Hepatocyte (in vitro differentiated cells): ENCODE measurements at regions not wholly inside any gene's neighbourhood (a gene's known extent, or its start where the extent isn't known, plus 50 kb on each side); places are given as distances from the start of the nearest gene placed in this dataset.

Source experiments
- DNase-seq: peaks from one replicate; pipeline ENCODE4 v3.0.0-alpha.2; 2016; ENCODE audit warnings: low spot score
- H2AFZ ChIP-seq: fragments of 200-600 bp; sonication (generic); 2 replicates; pipeline ENCODE4 v1.6.0; 2016; ENCODE audit warnings: antibody characterized with exemption, mild to moderate bottlenecking
- H3K27ac ChIP-seq: fragments of 200-600 bp; sonication (generic); 2 replicates; pipeline ENCODE4 v1.5.1; 2016; ENCODE audit warnings: mild to moderate bottlenecking
- H3K27me3 ChIP-seq: fragments of 200-600 bp; sonication (generic); 2 replicates; pipeline ENCODE4 v1.6.1; 2016
- H3K36me3 ChIP-seq: fragments of 200-600 bp; sonication (generic); replicated peaks from 2 replicates; pipeline ENCODE4 v1.5.1; 2016; ENCODE audit warnings: low read depth; ENCODE audit not compliant: insufficient read depth
- H3K4me1 ChIP-seq: fragments of 200-600 bp; sonication (generic); 2 replicates; pipeline ENCODE4 v1.5.1; 2016; ENCODE audit warnings: mild to moderate bottlenecking, moderate library complexity; ENCODE audit not compliant: insufficient read depth
- H3K4me2 ChIP-seq: fragments of 200-600 bp; sonication (generic); 2 replicates; pipeline ENCODE4 v1.6.0; 2016
- H3K4me3 ChIP-seq: fragments of 200-600 bp; sonication (generic); 2 replicates; pipeline ENCODE4 v1.5.1; 2016; ENCODE audit warnings: mild to moderate bottlenecking
- H3K79me2 ChIP-seq: fragments of 200-600 bp; sonication (generic); 2 replicates; pipeline ENCODE4 v1.6.0; 2017; ENCODE audit warnings: mild to moderate bottlenecking
- H3K9me2 ChIP-seq: fragments of 200-600 bp; sonication (generic); replicated peaks from 2 replicates; pipeline ENCODE4 v1.6.0; 2017; ENCODE audit warnings: mild to moderate bottlenecking; ENCODE audit not compliant: insufficient read depth
- H3K9me3 ChIP-seq: fragments of 200-600 bp; sonication (generic); 2 replicates; pipeline ENCODE4 v1.5.1; 2016; ENCODE audit warnings: low read depth, mild to moderate bottlenecking
- H4K20me1 ChIP-seq: fragments of 200-600 bp; sonication (generic); 2 replicates; pipeline ENCODE4 v1.6.0; 2016; ENCODE audit warnings: mild to moderate bottlenecking; ENCODE audit not compliant: insufficient read depth, poor library complexity, severe bottlenecking
- EZH2 ChIP-seq: fragments of 200-600 bp; sonication (generic); IDR thresholded peaks from 2 replicates; pipeline ENCODE4 v1.6.1; 2016; ENCODE audit warnings: antibody characterized with exemption, mild to moderate bottlenecking, borderline replicate concordance
- EZH2phosphoT487 ChIP-seq: fragments of 200-600 bp; sonication (generic); IDR thresholded peaks from one replicate; pipeline ENCODE4 v1.6.1; 2018; ENCODE audit warnings: antibody characterized with exemption, mild to moderate bottlenecking, low read depth, moderate library complexity; ENCODE audit not compliant: unreplicated experiment, severe bottlenecking
- WGBS: methylation state at CpG from one replicate; pipeline ENCODE4 v1.1.6; 2016; ENCODE audit warnings: low lambda C conversion rate; ENCODE audit errors: missing lambda C conversion rate; 5-methylcytosine and 5-hydroxymethylcytosine counted together
- TF ChIP-seq, protein P1 (sequence below): fragments of 200-600 bp; sonication (generic); IDR thresholded peaks from 2 replicates; pipeline ENCODE4 v1.5.1; 2016; ENCODE audit warnings: antibody characterized with exemption, mild to moderate bottlenecking; ENCODE audit not compliant: poor library complexity

DNA sequence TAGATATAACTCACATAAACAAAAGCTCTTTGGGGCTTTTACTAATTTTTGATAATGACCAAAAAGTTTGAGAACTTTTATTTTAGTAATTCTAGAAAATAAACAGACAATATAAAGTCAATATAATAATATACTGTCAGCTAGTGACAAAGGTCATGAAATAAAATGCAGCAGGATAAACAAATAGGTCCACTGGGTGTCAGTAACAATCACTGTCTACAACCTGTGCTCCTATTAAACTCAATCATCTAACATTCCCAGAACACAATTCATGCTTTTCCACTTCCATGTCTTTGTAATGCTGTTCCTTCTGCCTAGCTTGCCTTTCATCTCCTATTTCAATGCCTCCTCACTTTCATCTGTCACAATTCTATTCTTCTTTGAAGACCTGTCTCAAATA is 186.1 kb downstream of the GIPC2 start:
- Histone ChIP-seq H4K20me1 (no peaks in the 10 kb centered on the region), H3K9me2 (no peaks in the 10 kb centered on the region), H3K4me3 (no peak overlapping the region), H3K79me2 (no peaks in the 10 kb centered on the region), H3K27me3 (no peaks in the 10 kb centered on the region), H3K27ac (no peak overlapping the region), H2AFZ (no peak overlapping the region), H3K4me1 (no peaks in the 10 kb centered on the region), H3K9me3 (no peaks in the 10 kb centered on the region), H3K4me2 (no peak overlapping the region), H3K36me3 (no peaks in the 10 kb centered on the region)
- DNase-seq, result no peak
- TF ChIP-seq EZH2phosphoT487, result no peak
- no peak for TF ChIP-seq EZH2
- TF ChIP-seq, protein P1, sequence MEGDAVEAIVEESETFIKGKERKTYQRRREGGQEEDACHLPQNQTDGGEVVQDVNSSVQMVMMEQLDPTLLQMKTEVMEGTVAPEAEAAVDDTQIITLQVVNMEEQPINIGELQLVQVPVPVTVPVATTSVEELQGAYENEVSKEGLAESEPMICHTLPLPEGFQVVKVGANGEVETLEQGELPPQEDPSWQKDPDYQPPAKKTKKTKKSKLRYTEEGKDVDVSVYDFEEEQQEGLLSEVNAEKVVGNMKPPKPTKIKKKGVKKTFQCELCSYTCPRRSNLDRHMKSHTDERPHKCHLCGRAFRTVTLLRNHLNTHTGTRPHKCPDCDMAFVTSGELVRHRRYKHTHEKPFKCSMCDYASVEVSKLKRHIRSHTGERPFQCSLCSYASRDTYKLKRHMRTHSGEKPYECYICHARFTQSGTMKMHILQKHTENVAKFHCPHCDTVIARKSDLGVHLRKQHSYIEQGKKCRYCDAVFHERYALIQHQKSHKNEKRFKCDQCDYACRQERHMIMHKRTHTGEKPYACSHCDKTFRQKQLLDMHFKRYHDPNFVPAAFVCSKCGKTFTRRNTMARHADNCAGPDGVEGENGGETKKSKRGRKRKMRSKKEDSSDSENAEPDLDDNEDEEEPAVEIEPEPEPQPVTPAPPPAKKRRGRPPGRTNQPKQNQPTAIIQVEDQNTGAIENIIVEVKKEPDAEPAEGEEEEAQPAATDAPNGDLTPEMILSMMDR, result no peak

DNA sequence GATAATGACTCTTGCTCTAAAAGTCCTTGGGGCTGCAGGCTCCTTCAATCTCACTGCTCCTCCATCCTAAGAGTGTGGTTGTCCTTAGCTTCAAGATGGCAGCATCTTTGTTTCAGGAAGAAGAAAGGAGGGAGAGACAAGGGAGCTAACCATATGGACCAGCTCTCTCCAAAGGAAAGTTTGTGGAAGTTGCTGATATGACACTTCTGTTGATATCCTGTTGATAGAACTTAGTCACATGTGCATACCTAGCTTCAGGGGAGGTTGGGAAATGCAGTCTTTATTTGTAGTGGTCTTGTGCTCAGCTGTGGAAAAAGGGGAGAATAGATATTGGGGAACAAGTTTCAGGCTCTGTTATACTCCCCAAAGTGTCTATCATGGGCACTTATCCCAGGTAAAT is 186.9 kb downstream of the GIPC2 start:
- H3K9me3 ChIP-seq, result no peaks in the 10 kb centered on the region
- H2AFZ ChIP-seq, result no peak overlapping the region
- H3K4me1 ChIP-seq, result no peaks in the 10 kb centered on the region
- H3K4me3 ChIP-seq, result no peak overlapping the region
- no peaks in the 10 kb centered on the region for H3K36me3 ChIP-seq
- TF ChIP-seq, protein P1, result no peak
- TF ChIP-seq EZH2, result no peak
- TF ChIP-seq EZH2phosphoT487, result no peak
- no peak overlapping the region for H3K27ac ChIP-seq
- H4K20me1 ChIP-seq, result no peaks in the 10 kb centered on the region
- H3K4me2 ChIP-seq, result no peak overlapping the region
- H3K9me2 ChIP-seq, result no peaks in the 10 kb centered on the region
- H3K27me3 ChIP-seq, result no peaks in the 10 kb centered on the region
- DNase-seq, result no peak
- no peaks in the 10 kb centered on the region for H3K79me2 ChIP-seq

DNA sequence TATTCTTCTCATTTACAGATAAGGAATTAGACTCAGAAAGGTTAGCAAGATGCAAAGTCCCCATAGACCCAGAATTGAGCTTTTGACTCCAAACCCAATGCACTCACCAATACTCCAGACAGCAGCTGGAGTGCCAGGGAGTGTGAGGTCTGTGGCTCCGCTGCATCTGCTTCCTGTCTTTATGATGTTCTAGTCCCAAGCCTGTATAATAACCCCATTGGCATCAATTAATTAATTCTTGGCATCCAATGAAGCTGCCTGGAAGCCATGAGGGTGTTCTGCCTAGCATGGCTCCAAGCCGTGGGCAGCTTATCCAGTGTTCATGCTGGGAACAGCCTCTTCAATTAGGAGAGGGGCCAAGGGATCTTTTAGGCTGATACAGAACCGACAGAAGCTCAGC is 188.7 kb downstream of the GIPC2 start:
- Histone ChIP-seq H3K4me1 (no peaks in the 10 kb centered on the region), H3K4me3 (no peak overlapping the region), H3K27ac (no peak overlapping the region), H3K4me2 (no peak overlapping the region), H2AFZ (no peak overlapping the region), H3K27me3 (no peaks in the 10 kb centered on the region), H3K36me3 (no peaks in the 10 kb centered on the region), H3K79me2 (no peaks in the 10 kb centered on the region), H3K9me3 (no peaks in the 10 kb centered on the region), H3K9me2 (no peaks in the 10 kb centered on the region), H4K20me1 (no peaks in the 10 kb centered on the region)
- no peak for TF ChIP-seq EZH2
- no peak for TF ChIP-seq EZH2phosphoT487
- TF ChIP-seq, protein P1, result no peak
- 50% methylated on average over 3 of the region's 3 CpGs for WGBS
- DNase-seq, result no peak

DNA sequence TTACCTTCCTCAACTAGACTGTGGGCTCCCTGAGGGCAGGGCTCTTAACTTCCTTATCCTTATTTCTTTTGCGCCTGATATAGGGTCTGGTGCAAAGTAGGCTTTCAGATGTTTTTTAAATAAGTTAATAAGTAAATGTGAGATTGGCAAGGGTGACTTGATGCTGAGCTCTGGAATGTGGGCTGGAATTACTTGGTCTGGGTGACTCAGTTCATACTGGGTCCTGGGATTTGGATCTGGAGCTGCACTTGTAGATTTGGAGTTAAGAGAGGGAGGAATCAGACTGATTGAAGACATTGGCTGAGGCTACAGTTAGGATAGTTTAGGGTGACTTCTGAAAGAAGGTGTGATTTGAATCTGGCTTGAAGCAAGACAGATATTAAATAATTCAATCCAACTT is 190.9 kb downstream of the GIPC2 start:
- Histone ChIP-seq H3K79me2 (no peaks in the 10 kb centered on the region), H4K20me1 (no peaks in the 10 kb centered on the region), H3K9me2 (no peaks in the 10 kb centered on the region), H3K4me1 (no peaks in the 10 kb centered on the region), H3K4me2 (no peak overlapping the region), H2AFZ (no peak overlapping the region), H3K27me3 (no peaks in the 10 kb centered on the region), H3K36me3 (no peaks in the 10 kb centered on the region), H3K27ac (no peak overlapping the region), H3K4me3 (no peak overlapping the region), H3K9me3 (no peaks in the 10 kb centered on the region)
- no peak for DNase-seq
- TF ChIP-seq, protein P1, result no peak
- TF ChIP-seq EZH2 (no peak), EZH2phosphoT487 (no peak)
- 100% methylated on average over 1 of the region's 1 CpG for WGBS
